HG02884 (cell line): ENCODE measurements at regions not wholly inside any gene's neighbourhood (a gene's known extent, or its start where the extent isn't known, plus 50 kb on each side); places are given as distances from the start of the nearest gene placed in this dataset.

Source experiments
- ATAC-seq: cut with Tn5 transposase; IDR thresholded peaks from one replicate; pipeline ENCODE4 v1.9.1; 2021; ENCODE audit warnings: mild to moderate bottlenecking, moderate library complexity; ENCODE audit not compliant: unreplicated experiment

DNA sequence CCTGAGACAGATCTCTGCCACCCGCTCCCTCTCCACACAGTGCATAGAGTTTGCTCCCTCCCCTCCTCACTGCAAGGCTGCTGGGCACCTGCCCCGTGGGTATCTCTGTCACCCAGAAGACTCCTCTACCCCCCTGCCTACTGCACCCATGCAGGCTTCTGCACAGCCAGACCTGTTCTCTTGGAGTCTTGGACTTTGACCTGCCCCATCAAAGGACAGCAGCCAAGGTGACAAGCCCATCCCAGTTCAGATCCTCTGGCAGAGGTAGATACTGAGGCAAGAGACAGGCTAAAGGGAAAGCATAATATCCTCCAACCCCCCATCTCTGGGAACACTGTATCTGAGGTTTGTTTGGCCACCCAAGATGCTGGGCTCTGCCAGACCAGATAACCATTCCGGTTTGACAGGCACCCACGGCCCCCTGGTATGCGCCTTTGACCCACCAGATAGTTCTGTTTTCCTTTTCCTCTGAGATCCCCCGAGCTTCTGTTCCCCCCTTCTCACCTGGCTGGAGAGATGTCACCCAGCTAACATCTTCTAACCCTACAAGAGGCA lies 239.6 kb downstream of the SOX9 start:
- no peak for ATAC-seq

- no peak for ATAC-seq
Measured at GRCh38 chr17:72361892-72362291, 241.1 kb downstream of the SOX9 start.

GRCh38 chr17:72362376-72363088 lies 241.7 kb downstream of the SOX9 start:
- no peak for ATAC-seq

GRCh38 chr17:72363089-72363610 lies 242.3 kb downstream of the SOX9 start:
- ATAC-seq: no peak

- ATAC-seq: no peak
Measured at GRCh38 chr17:72365857-72366414, 245.1 kb downstream of the SOX9 start.

GRCh38 chr17:72366626-72367025 lies 245.8 kb downstream of the SOX9 start:
- ATAC-seq: no peak

- no peak for ATAC-seq
Measured at GRCh38 chr17:72368191-72368590, 247.4 kb downstream of the SOX9 start.

- ATAC-seq: no peak
Measured at GRCh38 chr17:72369366-72369765, 248.5 kb downstream of the SOX9 start.

GRCh38 chr17:72370819-72371218 lies 250.0 kb downstream of the SOX9 start:
- no peak for ATAC-seq

- ATAC-seq: no peak
Measured at GRCh38 chr17:72372185-72372584, 251.4 kb downstream of the SOX9 start.

GRCh38 chr17:72373910-72374741 lies 253.3 kb downstream of the SOX9 start:
- ATAC-seq: no peak

DNA sequence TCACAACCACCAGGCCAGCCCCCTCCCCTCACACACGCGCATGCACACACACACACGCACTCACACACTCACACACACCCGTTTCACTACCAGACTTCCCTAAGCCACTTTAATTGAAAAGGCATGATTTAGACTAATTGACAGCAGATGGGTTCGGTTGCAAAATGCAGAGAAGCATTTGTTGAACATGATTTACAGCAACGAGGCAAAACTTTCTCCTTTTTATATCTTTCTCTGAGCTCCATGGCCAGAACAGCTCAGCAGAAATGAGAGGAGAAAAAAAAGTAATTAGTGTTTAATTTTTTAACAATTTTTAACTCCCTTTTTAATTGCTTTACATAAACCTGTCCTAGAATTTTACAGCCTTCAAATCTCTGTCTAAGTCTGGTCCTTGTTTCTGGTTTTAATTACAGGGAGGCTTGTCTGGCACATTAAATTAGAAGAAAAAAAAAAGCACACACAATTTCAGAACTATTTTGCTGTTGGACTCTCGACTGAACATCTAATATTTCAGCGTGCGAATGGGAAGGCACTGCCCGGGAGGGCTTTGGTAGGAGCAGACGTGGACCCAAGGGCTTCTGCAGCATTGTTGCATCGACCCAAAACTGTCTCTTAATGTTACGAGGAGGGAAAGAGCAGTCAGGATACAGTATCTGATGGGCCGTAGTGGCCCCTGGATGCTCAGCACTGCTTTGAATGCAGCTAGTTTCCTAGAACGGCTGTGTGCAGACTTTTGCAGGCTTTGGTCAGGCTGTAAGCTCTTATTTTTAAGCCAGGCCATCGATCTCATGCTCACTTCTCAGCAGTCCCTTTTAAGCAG lies 255.9 kb downstream of the SOX9 start:
- no peak for ATAC-seq

DNA sequence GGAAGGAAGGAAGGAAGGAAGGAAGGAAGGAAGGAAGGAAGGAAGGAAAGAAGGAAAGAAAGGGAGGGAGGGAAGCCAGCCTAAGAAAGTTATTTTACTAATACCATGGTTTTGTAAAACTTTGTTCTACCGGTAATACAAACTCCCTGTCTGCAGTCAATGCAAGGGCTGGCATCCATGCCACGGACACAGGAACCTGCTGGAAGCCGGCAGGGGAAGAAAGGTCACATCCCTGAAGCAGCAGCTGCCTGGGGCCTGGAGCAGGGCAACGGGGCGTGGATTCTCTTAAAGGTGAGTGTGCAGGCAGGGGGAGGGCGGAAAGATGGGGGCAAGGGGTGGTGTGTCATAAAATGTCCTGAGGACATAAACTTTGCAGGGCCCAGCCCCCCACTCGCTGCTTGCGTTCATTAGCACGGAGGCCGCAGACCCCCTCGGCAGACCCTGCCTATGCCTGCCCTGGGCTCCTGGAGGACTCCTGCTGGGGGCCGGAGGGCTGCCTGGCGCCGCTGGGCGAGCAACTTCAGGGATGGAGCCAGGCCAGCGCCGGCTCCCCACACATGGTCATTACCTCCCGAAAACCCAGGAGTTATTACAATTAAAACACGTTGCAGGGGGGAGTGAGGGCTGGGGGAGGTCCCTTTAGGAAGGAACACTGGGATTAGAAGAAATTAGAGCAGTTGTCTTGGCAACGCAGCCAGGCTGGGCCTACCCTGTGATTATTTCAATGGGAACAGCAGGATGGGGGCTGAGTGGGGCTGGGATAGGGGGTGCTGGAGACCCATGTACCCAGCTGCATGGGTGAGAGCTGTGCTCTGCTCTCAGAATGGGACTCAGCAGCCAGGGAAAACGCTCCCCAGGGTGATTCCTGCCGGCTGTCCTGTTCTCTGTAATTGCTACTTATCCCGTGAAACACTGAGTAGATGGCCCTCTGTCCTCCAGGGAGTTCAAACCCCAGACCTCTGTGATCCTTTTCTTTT lies 257.9 kb downstream of the SOX9 start:
- no peak for ATAC-seq

GRCh38 chr17:72379516-72379915 lies 258.7 kb downstream of the SOX9 start:
- no peak for ATAC-seq

DNA sequence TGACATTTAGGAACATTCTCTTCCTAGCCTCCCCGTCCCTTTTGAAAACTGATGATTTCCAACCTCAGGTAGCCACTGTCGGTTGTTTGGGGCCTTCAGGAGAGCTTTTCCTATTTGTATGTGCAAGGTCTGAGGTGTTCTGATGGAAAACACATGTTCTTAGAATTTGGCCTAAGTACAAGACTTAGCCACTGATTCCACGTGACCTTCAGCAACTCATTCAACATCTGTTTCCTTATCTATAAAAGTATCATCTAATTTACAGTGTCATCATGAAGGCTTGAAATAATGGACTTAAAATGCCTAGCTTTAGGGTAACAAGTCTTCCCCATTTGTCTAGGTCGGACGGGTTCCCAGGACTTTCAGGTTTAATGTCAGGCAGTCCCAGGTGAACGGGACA lies 259.3 kb downstream of the SOX9 start:
- no peak for ATAC-seq

- ATAC-seq: no peak
Measured at GRCh38 chr17:72380737-72381136, 259.9 kb downstream of the SOX9 start.

- no peak for ATAC-seq
Measured at GRCh38 chr17:72381597-72382397, 261.0 kb downstream of the SOX9 start.

GRCh38 chr17:72382971-72383722 lies 262.3 kb downstream of the SOX9 start:
- no peak for ATAC-seq
